ENCODE measurements at regions not wholly inside any gene's neighbourhood (a gene's known extent, or its start where the extent isn't known, plus 50 kb on each side); places are given as distances from the start of the nearest gene placed in this dataset.
"Not testable (repeated sequence)": the region's sequence is repeated elsewhere in the genome, so short reads cannot be mapped to it uniquely, and the experiment has no call there.

GRCh38 chr18:44341759-44342158, 338.9 kb upstream of the SETBP1 start:
- H3K4me1 ChIP-seq (ENCODE audit: insufficient read depth, low read length) = no peaks in the 10 kb centered on the region
- H3K27me3 ChIP-seq (ENCODE audit: insufficient read depth, low read length) = no peaks in the 10 kb centered on the region
- no peak overlapping the region for H3K4me3 ChIP-seq (ENCODE audit: low read length)
- H3K9me3 ChIP-seq (ENCODE audit: low read length) = no peaks in the 10 kb centered on the region
- no peak overlapping the region for H2AFZ ChIP-seq (ENCODE audit: low read depth, low read length)
- no peaks in the 10 kb centered on the region for H3K36me3 ChIP-seq (ENCODE audit: insufficient read depth, low read length)

DNA sequence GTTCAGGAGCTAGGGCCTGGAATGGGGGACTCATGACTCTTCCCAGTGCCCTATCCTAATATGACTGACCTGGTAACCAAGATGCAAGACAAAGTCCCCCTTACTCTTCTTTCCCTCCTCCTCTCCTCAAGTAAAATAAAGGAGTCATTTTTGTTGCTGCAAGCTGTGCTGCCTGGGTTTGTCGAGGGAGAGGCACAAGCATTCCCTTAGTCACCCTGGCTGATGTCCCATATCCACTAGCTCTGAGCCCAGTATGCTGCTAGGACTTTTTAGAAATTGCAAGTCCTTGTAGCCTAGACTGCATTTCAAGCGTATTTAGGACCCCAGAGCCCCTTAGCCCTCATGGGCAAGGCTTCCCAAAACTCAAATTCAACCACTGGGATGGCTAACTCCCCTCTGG, 338.5 kb upstream of the SETBP1 start:
- H3K4me3 ChIP-seq (ENCODE audit: low read length) = no peak overlapping the region
- no peaks in the 10 kb centered on the region for H3K9me3 ChIP-seq (ENCODE audit: low read length)
- H3K36me3 ChIP-seq (ENCODE audit: insufficient read depth, low read length) = no peaks in the 10 kb centered on the region
- no peaks in the 10 kb centered on the region for H3K27me3 ChIP-seq (ENCODE audit: insufficient read depth, low read length)
- H3K4me1 ChIP-seq (ENCODE audit: insufficient read depth, low read length) = no peaks in the 10 kb centered on the region
- H2AFZ ChIP-seq (ENCODE audit: low read depth, low read length) = no peak overlapping the region

GRCh38 chr18:44342946-44343345, 337.7 kb upstream of the SETBP1 start:
- Histone ChIP-seq H3K27me3 (ENCODE audit: insufficient read depth, low read length) (no peaks in the 10 kb centered on the region), H2AFZ (ENCODE audit: low read depth, low read length) (no peak overlapping the region), H3K4me3 (ENCODE audit: low read length) (no peak overlapping the region), H3K4me1 (ENCODE audit: insufficient read depth, low read length) (no peaks in the 10 kb centered on the region), H3K36me3 (ENCODE audit: insufficient read depth, low read length) (no peaks in the 10 kb centered on the region), H3K9me3 (ENCODE audit: low read length) (no peaks in the 10 kb centered on the region)

- Histone ChIP-seq H3K4me1 (ENCODE audit: insufficient read depth, low read length) (no peaks in the 10 kb centered on the region), H3K9me3 (ENCODE audit: low read length) (no peaks in the 10 kb centered on the region), H3K27me3 (ENCODE audit: insufficient read depth, low read length) (no peaks in the 10 kb centered on the region), H3K4me3 (ENCODE audit: low read length) (no peak overlapping the region), H3K36me3 (ENCODE audit: insufficient read depth, low read length) (no peaks in the 10 kb centered on the region), H2AFZ (ENCODE audit: low read depth, low read length) (no peak overlapping the region)
These were observed 337.1 kb upstream of the SETBP1 start for GRCh38 chr18:44343570-44343969.

GRCh38 chr18:44356566-44357157, 324.0 kb upstream of the SETBP1 start:
- no peak overlapping the region for H2AFZ ChIP-seq (ENCODE audit: low read depth, low read length)
- no peaks in the 10 kb centered on the region for H3K4me1 ChIP-seq (ENCODE audit: insufficient read depth, low read length)
- H3K27me3 ChIP-seq (ENCODE audit: insufficient read depth, low read length) = no peaks in the 10 kb centered on the region
- H3K9me3 ChIP-seq (ENCODE audit: low read length) = no peaks in the 10 kb centered on the region
- no peak overlapping the region for H3K4me3 ChIP-seq (ENCODE audit: low read length)
- no peaks in the 10 kb centered on the region for H3K36me3 ChIP-seq (ENCODE audit: insufficient read depth, low read length)

GRCh38 chr18:44358402-44358801, 322.3 kb upstream of the SETBP1 start:
- H3K27me3 ChIP-seq (ENCODE audit: insufficient read depth, low read length) = no peaks in the 10 kb centered on the region
- H3K4me1 ChIP-seq (ENCODE audit: insufficient read depth, low read length) = no peaks in the 10 kb centered on the region
- no peaks in the 10 kb centered on the region for H3K36me3 ChIP-seq (ENCODE audit: insufficient read depth, low read length)
- no peak overlapping the region for H3K4me3 ChIP-seq (ENCODE audit: low read length)
- no peak overlapping the region for H2AFZ ChIP-seq (ENCODE audit: low read depth, low read length)
- H3K9me3 ChIP-seq (ENCODE audit: low read length) = no peaks in the 10 kb centered on the region

- not testable (repeated sequence) for H3K9me3 ChIP-seq (ENCODE audit: low read length); H3K36me3 ChIP-seq (ENCODE audit: insufficient read depth, low read length); H3K4me3 ChIP-seq (ENCODE audit: low read length); H3K27me3 ChIP-seq (ENCODE audit: insufficient read depth, low read length); H3K4me1 ChIP-seq (ENCODE audit: insufficient read depth, low read length); H2AFZ ChIP-seq (ENCODE audit: low read depth, low read length)
These were observed 320.9 kb upstream of the SETBP1 start for GRCh38 chr18:44359741-44360140.

GRCh38 chr18:44362213-44362612, 318.5 kb upstream of the SETBP1 start:
- H3K36me3 ChIP-seq (ENCODE audit: insufficient read depth, low read length); H3K4me1 ChIP-seq (ENCODE audit: insufficient read depth, low read length); H3K27me3 ChIP-seq (ENCODE audit: insufficient read depth, low read length); H3K4me3 ChIP-seq (ENCODE audit: low read length); H3K9me3 ChIP-seq (ENCODE audit: low read length); H2AFZ ChIP-seq (ENCODE audit: low read depth, low read length): not testable (repeated sequence)

DNA sequence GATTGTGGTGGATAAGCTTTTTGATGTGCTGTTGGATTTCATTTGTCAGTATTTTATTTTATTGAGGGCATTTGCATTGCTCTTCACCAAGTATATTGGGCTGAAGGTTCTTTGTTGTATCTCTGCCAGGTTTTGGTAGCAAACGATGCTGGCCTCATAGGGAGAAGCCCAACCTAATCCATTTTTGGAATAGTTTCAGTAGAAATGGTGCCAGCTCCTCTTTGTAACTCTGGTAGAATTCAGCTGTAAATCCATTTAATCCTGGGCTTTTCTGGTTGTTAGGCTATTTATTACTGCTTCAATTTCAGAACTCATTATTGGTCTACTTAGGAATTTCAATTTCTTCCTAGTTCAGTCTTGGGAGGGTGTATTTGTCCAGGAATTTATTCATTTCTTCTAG, 309.8 kb upstream of the SETBP1 start:
- H3K4me1 ChIP-seq (ENCODE audit: insufficient read depth, low read length) = no peaks in the 10 kb centered on the region
- H3K9me3 ChIP-seq (ENCODE audit: low read length) = no peaks in the 10 kb centered on the region
- no peak overlapping the region for H3K4me3 ChIP-seq (ENCODE audit: low read length)
- H3K27me3 ChIP-seq (ENCODE audit: insufficient read depth, low read length) = no peaks in the 10 kb centered on the region
- H3K36me3 ChIP-seq (ENCODE audit: insufficient read depth, low read length) = no peaks in the 10 kb centered on the region
- no peak overlapping the region for H2AFZ ChIP-seq (ENCODE audit: low read depth, low read length)

DNA sequence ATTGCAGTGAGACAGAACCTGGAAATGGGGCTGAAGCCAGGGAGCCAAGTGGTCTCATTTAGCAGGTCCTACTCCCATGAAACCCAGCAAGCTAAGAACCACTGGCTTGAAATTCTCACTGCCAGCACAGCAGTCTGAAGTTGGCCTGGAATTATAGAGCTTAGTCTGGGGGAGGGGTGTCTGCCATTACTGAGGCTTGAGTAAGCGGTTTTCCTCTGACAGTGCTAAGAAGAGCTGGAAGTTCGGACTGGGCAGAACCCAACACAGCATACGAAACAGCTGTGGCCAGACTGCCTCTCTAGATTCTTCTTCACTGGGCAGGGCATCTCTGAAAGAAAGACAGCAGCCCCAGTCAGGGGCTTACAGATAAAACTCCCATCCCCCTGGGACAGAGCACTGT, 305.7 kb upstream of the SETBP1 start:
- no peaks in the 10 kb centered on the region for H3K4me1 ChIP-seq (ENCODE audit: insufficient read depth, low read length)
- H3K36me3 ChIP-seq (ENCODE audit: insufficient read depth, low read length) = no peaks in the 10 kb centered on the region
- H3K27me3 ChIP-seq (ENCODE audit: insufficient read depth, low read length) = no peaks in the 10 kb centered on the region
- no peak overlapping the region for H3K4me3 ChIP-seq (ENCODE audit: low read length)
- no peaks in the 10 kb centered on the region for H3K9me3 ChIP-seq (ENCODE audit: low read length)
- no peak overlapping the region for H2AFZ ChIP-seq (ENCODE audit: low read depth, low read length)

- Histone ChIP-seq H3K4me3 (ENCODE audit: low read length) (no peak overlapping the region), H2AFZ (ENCODE audit: low read depth, low read length) (no peak overlapping the region), H3K36me3 (ENCODE audit: insufficient read depth, low read length) (no peaks in the 10 kb centered on the region), H3K27me3 (ENCODE audit: insufficient read depth, low read length) (no peaks in the 10 kb centered on the region), H3K4me1 (ENCODE audit: insufficient read depth, low read length) (no peaks in the 10 kb centered on the region), H3K9me3 (ENCODE audit: low read length) (peaks cover 2% of the 10 kb centered on the region)
These were observed 294.3 kb upstream of the SETBP1 start for GRCh38 chr18:44386401-44386800.

DNA sequence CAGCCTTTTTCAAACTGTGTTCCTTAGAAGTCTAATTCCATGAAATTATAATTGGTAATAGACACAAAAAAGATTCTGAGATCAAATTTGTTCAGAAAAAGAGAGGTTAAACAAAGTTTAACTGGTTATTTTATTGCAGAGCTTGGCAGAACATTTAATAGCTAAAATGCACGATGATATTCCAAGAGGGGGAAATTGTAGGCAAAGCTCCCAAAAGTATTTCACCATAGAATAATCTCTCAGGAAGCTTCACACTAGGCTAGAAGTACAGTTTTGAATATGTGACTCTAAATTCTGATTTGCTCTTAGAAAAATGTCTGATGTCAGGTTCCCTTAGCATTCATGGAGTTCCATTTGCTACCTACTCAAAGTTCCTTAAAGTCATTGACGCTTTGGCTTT, 292.4 kb upstream of the SETBP1 start:
- Histone ChIP-seq H2AFZ (ENCODE audit: low read depth, low read length) (no peak overlapping the region), H3K9me3 (ENCODE audit: low read length) (peaks cover 2% of the 10 kb centered on the region), H3K4me1 (ENCODE audit: insufficient read depth, low read length) (no peaks in the 10 kb centered on the region), H3K36me3 (ENCODE audit: insufficient read depth, low read length) (no peaks in the 10 kb centered on the region), H3K4me3 (ENCODE audit: low read length) (no peak overlapping the region), H3K27me3 (ENCODE audit: insufficient read depth, low read length) (no peaks in the 10 kb centered on the region)

DNA sequence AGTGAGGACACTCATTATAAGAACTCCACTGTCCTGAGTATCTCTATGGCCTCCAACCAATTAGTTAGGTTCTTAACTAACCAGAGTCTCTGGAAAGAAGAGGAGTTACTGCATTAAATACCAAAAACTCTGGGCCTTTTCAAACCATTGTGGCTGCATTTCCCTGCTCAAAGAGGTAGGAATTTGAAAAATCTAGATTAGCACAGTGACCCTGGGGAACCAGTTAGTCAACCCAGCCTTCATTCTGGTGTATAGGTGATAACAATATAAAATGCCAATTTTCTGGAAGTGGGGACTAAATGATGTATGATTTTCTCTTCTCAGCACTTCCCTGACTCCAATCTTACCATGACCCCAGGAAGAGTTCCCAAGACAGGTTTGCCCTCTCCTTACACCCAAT, 287.8 kb upstream of the SETBP1 start:
- no peaks in the 10 kb centered on the region for H3K27me3 ChIP-seq (ENCODE audit: insufficient read depth, low read length)
- H3K4me3 ChIP-seq (ENCODE audit: low read length) = no peak overlapping the region
- no peaks in the 10 kb centered on the region for H3K9me3 ChIP-seq (ENCODE audit: low read length)
- no peaks in the 10 kb centered on the region for H3K4me1 ChIP-seq (ENCODE audit: insufficient read depth, low read length)
- H2AFZ ChIP-seq (ENCODE audit: low read depth, low read length) = no peak overlapping the region
- H3K36me3 ChIP-seq (ENCODE audit: insufficient read depth, low read length) = no peaks in the 10 kb centered on the region

GRCh38 chr18:44393406-44393805, 287.3 kb upstream of the SETBP1 start:
- H3K27me3 ChIP-seq (ENCODE audit: insufficient read depth, low read length) = no peaks in the 10 kb centered on the region
- no peak overlapping the region for H2AFZ ChIP-seq (ENCODE audit: low read depth, low read length)
- no peak overlapping the region for H3K4me3 ChIP-seq (ENCODE audit: low read length)
- no peaks in the 10 kb centered on the region for H3K4me1 ChIP-seq (ENCODE audit: insufficient read depth, low read length)
- no peaks in the 10 kb centered on the region for H3K9me3 ChIP-seq (ENCODE audit: low read length)
- H3K36me3 ChIP-seq (ENCODE audit: insufficient read depth, low read length) = no peaks in the 10 kb centered on the region
